Heart right ventricle (tissue), 16 donors: ENCODE measurements at regions not wholly inside any gene's neighbourhood (a gene's known extent, or its start where the extent isn't known, plus 50 kb on each side); places are given as distances from the start of the nearest gene placed in this dataset.

Source experiments
- ATAC-seq, 8 donors: fragments of 200-7000 bp; cut with Tn5 transposase; one replicate each; pipeline ENCODE4 v1.9.1; 2020; ENCODE audit warnings: mild to moderate bottlenecking in 8 of 8, moderate library complexity in 8 of 8, moderate number of reproducible peaks in 1 of 8
- DNase-seq, 2 donors: peaks; one replicate each; pipeline ENCODE4 v3.0.0-alpha.2; 2020
- H3K27ac ChIP-seq, 10 donors: fragments of 200-600 bp; sonication (generic) in 2 of 10; one replicate each; pipeline versions ENCODE4 v1.5.0 to v1.8.0; 2020 to 2022; ENCODE audit warnings: mild to moderate bottlenecking in 3 of 10
- H3K27me3 ChIP-seq, 7 donors: fragments of 200-600 bp; one replicate each; pipeline ENCODE4 v1.8.0; 2021 to 2022; ENCODE audit warnings: mild to moderate bottlenecking in 2 of 7
- H3K36me3 ChIP-seq, 9 donors: fragments of 200-600 bp; sonication (generic) in 1 of 9; one replicate each; pipeline versions ENCODE4 v1.5.0 to v1.8.0; 2020 to 2022; ENCODE audit warnings: mild to moderate bottlenecking in 2 of 9
- H3K4me1 ChIP-seq, 9 donors: fragments of 200-600 bp; sonication (generic) in 1 of 9; one replicate each; pipeline versions ENCODE4 v1.5.0 to v1.8.0; 2020 to 2022; ENCODE audit warnings: mild to moderate bottlenecking in 4 of 9
- H3K4me3 ChIP-seq, 10 donors: fragments of 200-600 bp; sonication (generic) in 2 of 10; one replicate each; pipeline versions ENCODE4 v1.5.0 to v1.8.0; 2020 to 2022; ENCODE audit warnings: mild to moderate bottlenecking in 7 of 10, moderate library complexity in 2 of 10
- H3K9me3 ChIP-seq, 11 donors: fragments of 200-600 bp in 10 of 11; sonication (generic) in 2 of 11; one replicate each; pipeline versions ENCODE4 v1.5.0 to v1.8.0; 2013 to 2022; ENCODE audit warnings: mild to moderate bottlenecking in 2 of 11, control low read depth in 1 of 11, moderate library complexity in 1 of 11
- WGBS, 2 donors: extraction: QIAGEN DNeasy Blood & Tissue Kit; methylation state at CpG; one replicate each; pipeline ENCODE4 v1.1.7; 2013; ENCODE audit warnings: inconsistent platforms in 1 of 2; 5-methylcytosine and 5-hydroxymethylcytosine counted together
- intact Hi-C, 10 donors: fragments of 100-400 bp; cut with DNase I; formaldehyde crosslinking; loops; one replicate each; pipeline versions ENCODE4 v1.11.1 to v1.14.2; 2022
- TF ChIP-seq, protein P1 (sequence below), 9 donors: fragments of 200-600 bp; sonication (generic) in 2 of 9; IDR thresholded peaks; one replicate each; pipeline versions ENCODE4 v1.5.0 to v1.8.0; 2021 to 2022; ENCODE audit warnings: antibody characterized with exemption in 9 of 9, mild to moderate bottlenecking in 5 of 9, moderate library complexity in 1 of 9
- donor health status: Arrhythmogenic right ventricular cardiomyopathy.
- donor health status: ischemic (EF 13 %, LVEDD 7.1; RV severe dilation, severe dysfunction).
- donor health status: healthy with polysubstance abuse.
- donor health status: DM: no; HTN: yes; CAD: no.
- donor health status: DM: no; HTN: no; CAD: no.
- donor health status: ischemic (EF 25% LVEDD 6.9; RV normal size, moderate dysfunction).
- donor health status: ischemic (EF 25% LVEDD 5.7; RV mildly dilated, moderate dysfunction).
- donor health status: healthy.
- donor health status: DM: yes; HTN: yes; CAD: no.
- donor health status: Ischemic cardiomyopathy.
- donor health status: ischemic (EF 35%, LVEDD 5.7; RV mildly dilated, moderate dysfunction).
- donor health status: nonischemic (EF 11% LVEDD 7.7; RV severe dilation, severe dysfunction).
- donor health status: DM: yes; HTN: yes; CAD: no.
- donor health status: PGD.
- donor health status: ischemic (EF 29% LVEDD 5.4; RV normal size, mild dysfunction).
- donor health status: nonischemic (EF 23%, LVEDD 6.1; RV moderate dilation, normal function).

- H3K9me3 ChIP-seq = no peaks in the 10 kb centered on the region
- DNase-seq = no peak
- 67 to 73% methylated on average over 4 of the region's 4 CpGs for WGBS, 2 donors
- no peaks in the 10 kb centered on the region for H3K36me3 ChIP-seq
- no peaks in the 10 kb centered on the region for H3K4me1 ChIP-seq
- H3K27ac ChIP-seq = no peak overlapping the region
- H3K4me3 ChIP-seq = no peak overlapping the region
- intact Hi-C loops = no loop called here
- no peak for ATAC-seq
- TF ChIP-seq, protein P1, sequence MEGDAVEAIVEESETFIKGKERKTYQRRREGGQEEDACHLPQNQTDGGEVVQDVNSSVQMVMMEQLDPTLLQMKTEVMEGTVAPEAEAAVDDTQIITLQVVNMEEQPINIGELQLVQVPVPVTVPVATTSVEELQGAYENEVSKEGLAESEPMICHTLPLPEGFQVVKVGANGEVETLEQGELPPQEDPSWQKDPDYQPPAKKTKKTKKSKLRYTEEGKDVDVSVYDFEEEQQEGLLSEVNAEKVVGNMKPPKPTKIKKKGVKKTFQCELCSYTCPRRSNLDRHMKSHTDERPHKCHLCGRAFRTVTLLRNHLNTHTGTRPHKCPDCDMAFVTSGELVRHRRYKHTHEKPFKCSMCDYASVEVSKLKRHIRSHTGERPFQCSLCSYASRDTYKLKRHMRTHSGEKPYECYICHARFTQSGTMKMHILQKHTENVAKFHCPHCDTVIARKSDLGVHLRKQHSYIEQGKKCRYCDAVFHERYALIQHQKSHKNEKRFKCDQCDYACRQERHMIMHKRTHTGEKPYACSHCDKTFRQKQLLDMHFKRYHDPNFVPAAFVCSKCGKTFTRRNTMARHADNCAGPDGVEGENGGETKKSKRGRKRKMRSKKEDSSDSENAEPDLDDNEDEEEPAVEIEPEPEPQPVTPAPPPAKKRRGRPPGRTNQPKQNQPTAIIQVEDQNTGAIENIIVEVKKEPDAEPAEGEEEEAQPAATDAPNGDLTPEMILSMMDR (IDR thresholded peaks at IDR 0.05) = no peak
- H3K27me3 ChIP-seq = peaks cover 0 to 3% (median 0%) of the 10 kb centered on the region in 7 donors
Measured at GRCh38 chr6:120994573-120994967, 339.7 kb downstream of the TBC1D32 start.

DNA sequence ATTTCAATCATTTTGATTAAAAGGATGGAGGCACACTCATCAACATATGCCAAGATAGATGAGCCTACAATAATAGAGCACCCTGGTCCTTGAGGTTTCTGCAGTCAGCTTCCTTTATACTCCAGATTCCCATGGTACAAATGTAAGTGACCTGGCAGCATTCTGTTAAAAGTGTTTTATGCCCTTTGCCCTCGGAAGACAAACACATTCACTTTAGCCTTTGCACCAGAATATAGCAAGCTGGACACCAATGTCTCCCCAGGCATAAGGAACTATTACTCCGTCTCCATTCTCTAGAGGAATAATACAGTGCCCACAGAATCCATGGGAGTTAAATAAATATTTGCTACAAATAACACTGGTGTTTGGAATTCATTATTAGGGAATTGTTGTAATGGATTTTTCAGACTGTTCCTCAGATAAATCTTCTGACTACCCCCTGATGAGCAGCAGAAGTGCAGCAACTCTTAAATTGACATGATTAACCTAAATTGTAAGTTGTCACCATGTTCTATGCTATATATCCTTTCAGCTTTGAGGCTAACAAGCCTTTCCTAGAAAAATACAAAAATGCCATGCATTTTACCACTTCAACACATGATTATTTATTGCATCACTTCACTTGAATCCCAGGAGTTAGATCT, 340.2 kb downstream of the TBC1D32 start:
- no peak for ATAC-seq
- 79 to 92% methylated on average over 2 of the region's 2 CpGs for WGBS, 2 donors

GRCh38 chr6:120992257-120992656, 342.0 kb downstream of the TBC1D32 start:
- intact Hi-C loops = no loop called here
- no peak for ATAC-seq

More for the DNA sequence above, 340.2 kb downstream of the TBC1D32 start:
- no peaks in the 10 kb centered on the region for H3K9me3 ChIP-seq
- H3K36me3 ChIP-seq = no peaks in the 10 kb centered on the region
- no peaks in the 10 kb centered on the region for H3K4me1 ChIP-seq
- no peak overlapping the region for H3K27ac ChIP-seq
- intact Hi-C loops = no loop called here
- TF ChIP-seq, protein P1 (IDR thresholded peaks at IDR 0.05) = no peak
- no peak overlapping the region for H3K4me3 ChIP-seq
- H3K27me3 ChIP-seq = peaks cover 0 to 3% (median 0%) of the 10 kb centered on the region in 7 donors
- no peak for DNase-seq

DNA sequence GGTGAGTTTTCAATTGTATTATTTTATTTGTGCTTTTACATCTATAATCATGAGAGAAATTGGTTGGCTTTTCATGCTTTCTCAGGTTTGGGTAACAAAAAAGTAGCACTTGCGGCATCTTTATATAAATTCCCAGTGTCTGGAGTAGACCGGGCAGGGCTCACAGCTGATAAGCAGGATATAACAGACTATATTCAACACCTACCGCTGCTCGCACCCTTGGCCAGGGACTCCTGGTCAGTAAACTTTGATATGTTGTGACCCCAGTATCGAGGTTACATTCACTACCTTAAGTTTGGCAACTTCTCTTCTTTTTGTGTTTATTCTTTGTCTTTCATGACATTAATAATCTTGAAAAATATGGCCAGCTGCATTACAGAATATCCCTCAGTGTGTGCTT, 343.4 kb downstream of the TBC1D32 start:
- Histone ChIP-seq H3K27ac (no peak overlapping the region), H3K4me1 (no peaks in the 10 kb centered on the region), H3K4me3 (no peak overlapping the region), H3K27me3 (peaks cover 0 to 3% (median 0%) of the 10 kb centered on the region in 7 donors), H3K9me3 (no peaks in the 10 kb centered on the region), H3K36me3 (no peaks in the 10 kb centered on the region)
- no peak for ATAC-seq
- TF ChIP-seq, protein P1 (IDR thresholded peaks at IDR 0.05) = no peak
- intact Hi-C loops = no loop called here
- DNase-seq = no peak
- WGBS, 2 donors = 77 to 84% methylated on average over 5 of the region's 5 CpGs

More at GRCh38 chr6:120992257-120992656, 342.0 kb downstream of the TBC1D32 start:
- Histone ChIP-seq H3K36me3 (no peaks in the 10 kb centered on the region), H3K4me3 (no peak overlapping the region), H3K9me3 (no peaks in the 10 kb centered on the region), H3K27me3 (peaks cover 0 to 3% (median 0%) of the 10 kb centered on the region in 7 donors), H3K27ac (no peak overlapping the region), H3K4me1 (no peaks in the 10 kb centered on the region)
- TF ChIP-seq, protein P1 (IDR thresholded peaks at IDR 0.05) = no peak
- DNase-seq = no peak
